HCT116 (cell line): ENCODE measurements at regions not wholly inside any gene's neighbourhood (a gene's known extent, or its start where the extent isn't known, plus 50 kb on each side); places are given as distances from the start of the nearest gene placed in this dataset.

Experiments used
- ATAC-seq: fragments of 200-7000 bp; cut with Tn5 transposase; 2 replicates; pipeline ENCODE4 v1.9.1; 2020; ENCODE audit warnings: mild to moderate bottlenecking, moderate library complexity
- BruUV-seq: library from RNA; stranded (reverse); fragments of 400-500 nt; replicated peaks from 2 replicates; lab custom pipeline; 2021; lab: Mats Ljungman, UMichigan
- CTCF ChIA-PET: fragments of 300-600 bp; sonication (Branson Sonifier 250); formaldehyde crosslinking; loops from one replicate; lab custom pipeline; 2021; ENCODE audit warnings: antibody characterized with exemption; lab: Charles Lee
- POLR2A ChIA-PET: fragments of 300-600, 350-600 bp; sonication (Branson Sonifier 250); formaldehyde crosslinking; loops from one replicate; lab custom pipeline; 2021; ENCODE audit warnings: antibody characterized with exemption; lab: Charles Lee
- RAD21 ChIA-PET, 2 experiments: fragments of 300-600 bp; sonication (Branson Sonifier 250); formaldehyde crosslinking; loops; one replicate each; lab custom pipeline; 2023; ENCODE audit warnings: low total read pairs in 2 of 2; ENCODE audit not compliant: uncharacterized antibody in 2 of 2, unreplicated experiment in 2 of 2, low non-redundant PET in 1 of 2; lab: Charles Lee
- DNase-seq: peaks from one replicate; pipeline ENCODE4 v3.0.0-alpha.2; 2010; ENCODE audit warnings: low read depth, low spot score
- H2AFZ ChIP-seq: fragments of 200-600 bp; shearing (Covaris generic), sonication (generic); 2 replicates; pipeline ENCODE4 v1.6.1; 2017; ENCODE audit warnings: low read depth, mixed run types, mixed read lengths, antibody characterized with exemption, low read length; ENCODE audit not compliant: poor library complexity, severe bottlenecking
- H3K27ac ChIP-seq: 2 replicates; pipeline ENCODE4 v1.5.1; 2012; ENCODE audit warnings: low read depth, low read length
- H3K27me3 ChIP-seq: fragments of 200-600 bp; sonication (generic); 2 replicates; pipeline ENCODE4 v1.6.1; 2016; ENCODE audit warnings: mixed run types, low read length, mixed read lengths; ENCODE audit not compliant: insufficient read depth
- H3K36me3 ChIP-seq, 2 experiments: fragments of 200-500 bp in 1 of 2; fragments of 200-600 bp in 1 of 2; sonication (Bioruptor generic) in 1 of 2; sonication (generic) in 1 of 2; 2 replicates each; pipeline versions ENCODE4 v1.5.1 to v1.6.1; 2014 to 2016; ENCODE audit warnings: low read length in 2 of 2, inconsistent platforms in 1 of 2, mixed read lengths in 1 of 2, mixed run types in 1 of 2; ENCODE audit not compliant: insufficient read depth in 2 of 2, control insufficient read depth in 1 of 2
- H3K4me1 ChIP-seq, 2 experiments: fragments of 200-600 bp in 1 of 2; sonication (generic) in 1 of 2; 2 replicates each; pipeline versions ENCODE4 v1.5.1 to v1.6.1; 2012 to 2017; ENCODE audit warnings: low read length in 2 of 2, inconsistent platforms in 1 of 2, mild to moderate bottlenecking in 1 of 2, mixed read lengths in 1 of 2, mixed run types in 1 of 2, moderate library complexity in 1 of 2; ENCODE audit not compliant: insufficient read depth in 2 of 2, control insufficient read depth in 1 of 2
- H3K4me2 ChIP-seq: fragments of 200-600 bp; sonication (generic); 2 replicates; pipeline ENCODE4 v1.6.1; 2017; ENCODE audit warnings: mixed run types, low read length, mixed read lengths
- H3K4me3 ChIP-seq, 2 experiments: fragments of 200-600 bp in 1 of 2; sonication (generic) in 1 of 2; replicated peaks in 1 of 2; 2 replicates each; pipeline ENCODE4 v1.5.1; 2011 to 2016; ENCODE audit warnings: low read length in 2 of 2, control low read depth in 1 of 2, low read depth in 1 of 2, mild to moderate bottlenecking in 1 of 2, mixed read lengths in 1 of 2, mixed run types in 1 of 2
- H3K79me2 ChIP-seq: fragments of 200-600 bp; sonication (generic); 2 replicates; pipeline ENCODE4 v1.6.1; 2017; ENCODE audit warnings: mild to moderate bottlenecking, mixed run types, low read length, moderate library complexity, mixed read lengths; ENCODE audit not compliant: insufficient read depth
- H3K9ac ChIP-seq: fragments of 200-600 bp; sonication (generic); 2 replicates; pipeline ENCODE4 v1.6.1; 2016; ENCODE audit warnings: low read length, mixed read lengths
- H3K9me2 ChIP-seq: fragments of 200-600 bp; sonication (generic), shearing (Covaris generic); 2 replicates; pipeline ENCODE4 v1.6.1; 2017; ENCODE audit warnings: mixed run types, mild to moderate bottlenecking, moderate library complexity; ENCODE audit not compliant: insufficient read depth
- H3K9me3 ChIP-seq, 2 experiments: fragments of 200-500 bp in 1 of 2; fragments of 200-600 bp in 1 of 2; sonication (Bioruptor generic) in 1 of 2; sonication (generic) in 1 of 2; 2 replicates each; pipeline ENCODE4 v1.6.1; 2014 to 2017; ENCODE audit warnings: low read length in 2 of 2, mixed read lengths in 2 of 2, inconsistent platforms in 1 of 2, low read depth in 1 of 2, mild to moderate bottlenecking in 1 of 2, mixed run types in 1 of 2, moderate library complexity in 1 of 2; ENCODE audit not compliant: control insufficient read depth in 1 of 2, insufficient read depth in 1 of 2
- H4K20me1 ChIP-seq: fragments of 200-600 bp; sonication (generic), shearing (Covaris generic); 2 replicates; pipeline ENCODE4 v1.6.1; 2017; ENCODE audit warnings: mixed run types, mild to moderate bottlenecking, moderate library complexity; ENCODE audit not compliant: insufficient read depth
- EGR1 ChIP-seq: IDR thresholded peaks from 2 replicates; pipeline ENCODE4 v1.6.1; 2012; ENCODE audit warnings: low read depth
- ELF1 ChIP-seq: IDR thresholded peaks from 2 replicates; pipeline ENCODE4 v1.6.1; 2012; ENCODE audit warnings: low read depth, borderline replicate concordance
- EZH2phosphoT487 ChIP-seq: fragments of 200-600 bp; IDR thresholded peaks from 2 replicates; pipeline ENCODE4 v1.6.1; 2018; ENCODE audit warnings: antibody characterized with exemption, borderline replicate concordance
- FOSL1 ChIP-seq: IDR thresholded peaks from 2 replicates; pipeline ENCODE4 v1.6.1; 2012; ENCODE audit warnings: low read depth
- JUND ChIP-seq: IDR thresholded peaks from 2 replicates; pipeline ENCODE4 v1.6.1; 2012
- POLR2AphosphoS5 ChIP-seq: IDR thresholded peaks from 2 replicates; pipeline ENCODE4 v1.6.1; 2011; ENCODE audit warnings: mild to moderate bottlenecking, low read depth, low read length, moderate library complexity
- YY1 ChIP-seq: IDR thresholded peaks from 2 replicates; pipeline ENCODE4 v1.6.1; 2011; ENCODE audit warnings: low read length, low read depth, moderate library complexity, mild to moderate bottlenecking; ENCODE audit not compliant: insufficient replicate concordance; ENCODE audit errors: extremely low read depth
- ZNF274 ChIP-seq: fragments of 200-500 bp; sonication (Bioruptor generic); IDR thresholded peaks from 2 replicates; pipeline ENCODE4 v1.6.1; 2014; ENCODE audit warnings: mild to moderate bottlenecking, low read depth, low read length, inconsistent platforms
- intact Hi-C: fragments of 100-400 bp; cut with micrococcal nuclease; formaldehyde crosslinking; loops from 2 replicates; pipeline ENCODE4 v1.10.0; 2022
- TF ChIP-seq, protein P1 (sequence below): IDR thresholded peaks from 2 replicates; pipeline ENCODE4 v1.6.1; 2012
- TF ChIP-seq, protein P2 (sequence below), 3 experiments: fragments of 200-600 bp in 1 of 3; sonication (generic) in 1 of 3; IDR thresholded peaks in 2 of 3; conservative IDR thresholded peaks in 1 of 3; 2 replicates each; pipeline ENCODE4 v1.5.1; 2012 to 2017; ENCODE audit warnings: low read depth in 2 of 3, low read length in 2 of 3, antibody characterized with exemption in 1 of 3, borderline replicate concordance in 1 of 3, control low read depth in 1 of 3, mild to moderate bottlenecking in 1 of 3, mixed read lengths in 1 of 3, mixed run types in 1 of 3, moderate library complexity in 1 of 3; ENCODE audit not compliant: insufficient read depth in 1 of 3
- TF ChIP-seq, protein P3 (sequence below): IDR thresholded peaks from 2 replicates; pipeline ENCODE4 v1.6.1; 2012

DNA sequence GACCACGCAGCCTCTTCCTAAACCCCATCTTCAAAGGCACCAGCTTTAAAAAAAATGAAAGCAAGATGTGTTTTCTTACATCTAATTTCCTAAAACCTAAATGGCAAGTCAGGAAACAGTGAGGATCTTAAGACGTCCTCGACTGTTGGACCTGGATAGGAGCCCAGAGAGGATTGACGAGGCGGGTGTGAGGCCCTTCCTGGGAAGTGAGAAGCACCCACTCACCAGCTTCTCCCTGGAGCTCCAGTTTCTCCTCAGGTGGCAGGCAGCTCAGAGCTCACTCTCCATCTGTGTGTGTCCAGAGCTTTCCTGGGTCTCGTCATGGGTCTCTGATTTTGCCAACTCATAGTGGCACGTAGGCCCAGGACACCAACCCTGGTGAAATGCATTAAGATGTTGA, 614.0 kb upstream of the AUTS2 start:
- H3K4me3 ChIP-seq = no peak overlapping the region
- no peaks in the 10 kb centered on the region for H3K36me3 ChIP-seq
- no peaks in the 10 kb centered on the region for H4K20me1 ChIP-seq
- peaks cover 0 to 9% of the 10 kb centered on the region in 2 experiments; a peak in 3 of 4 replicates for H3K9me3 ChIP-seq
- H3K27ac ChIP-seq = no peak overlapping the region
- no peaks in the 10 kb centered on the region for H3K79me2 ChIP-seq
- no peaks in the 10 kb centered on the region for H3K27me3 ChIP-seq
- RAD21 ChIA-PET = no interaction called here
- intact Hi-C loops = no loop called here
- POLR2A ChIA-PET = no interaction called here
- no peaks in the 10 kb centered on the region for H3K9me2 ChIP-seq
- no peak for ATAC-seq
- no peaks in the 10 kb centered on the region for H3K4me1 ChIP-seq
- CTCF ChIA-PET = no interaction called here
- no peak overlapping the region for H2AFZ ChIP-seq
- no peak overlapping the region for H3K4me2 ChIP-seq
- no peak for TF ChIP-seq YY1
- no peak for TF ChIP-seq ZNF274
- TF ChIP-seq, protein P1, sequence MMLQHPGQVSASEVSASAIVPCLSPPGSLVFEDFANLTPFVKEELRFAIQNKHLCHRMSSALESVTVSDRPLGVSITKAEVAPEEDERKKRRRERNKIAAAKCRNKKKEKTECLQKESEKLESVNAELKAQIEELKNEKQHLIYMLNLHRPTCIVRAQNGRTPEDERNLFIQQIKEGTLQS = no peak
- TF ChIP-seq EZH2phosphoT487 = no peak
- BruUV-seq = no TSS peak
- no peak overlapping the region for H3K9ac ChIP-seq
- DNase-seq = no peak

DNA sequence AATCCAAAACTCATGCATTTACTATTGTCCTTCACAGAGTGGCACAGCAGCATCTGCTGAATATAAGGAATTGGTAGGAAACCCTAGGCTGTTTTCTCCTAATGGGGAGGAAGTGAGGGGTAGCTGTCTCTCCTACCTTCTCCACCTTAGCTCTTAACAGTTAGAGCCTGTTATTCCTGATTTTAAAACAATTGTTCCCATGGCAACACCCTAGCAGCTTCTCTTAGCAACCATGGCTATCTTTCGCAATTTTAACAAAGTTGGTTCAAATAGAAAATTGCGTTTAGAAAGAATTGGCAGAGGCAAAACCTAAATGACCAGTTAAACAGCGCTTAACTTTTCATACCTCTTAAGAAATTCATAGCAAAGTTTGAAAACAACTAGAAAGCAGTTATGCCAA, 603.4 kb upstream of the AUTS2 start:
- Histone ChIP-seq H4K20me1 (no peaks in the 10 kb centered on the region), H3K9me2 (no peaks in the 10 kb centered on the region), H3K27ac (no peak overlapping the region), H3K4me3 (no peak overlapping the region), H3K9me3 (peaks cover under 1 to 23% of the 10 kb centered on the region in 2 experiments; a peak in 2 of 4 replicates), H3K79me2 (no peaks in the 10 kb centered on the region), H3K27me3 (no peaks in the 10 kb centered on the region), H3K9ac (no peak overlapping the region), H3K36me3 (no peaks in the 10 kb centered on the region), H3K4me2 (no peak overlapping the region), H3K4me1 (no peaks in the 10 kb centered on the region), H2AFZ (no peak overlapping the region)
- BruUV-seq = no TSS peak
- intact Hi-C loops = no loop called here
- ATAC-seq (no peak), DNase-seq (no peak)
- TF ChIP-seq, protein P2, sequence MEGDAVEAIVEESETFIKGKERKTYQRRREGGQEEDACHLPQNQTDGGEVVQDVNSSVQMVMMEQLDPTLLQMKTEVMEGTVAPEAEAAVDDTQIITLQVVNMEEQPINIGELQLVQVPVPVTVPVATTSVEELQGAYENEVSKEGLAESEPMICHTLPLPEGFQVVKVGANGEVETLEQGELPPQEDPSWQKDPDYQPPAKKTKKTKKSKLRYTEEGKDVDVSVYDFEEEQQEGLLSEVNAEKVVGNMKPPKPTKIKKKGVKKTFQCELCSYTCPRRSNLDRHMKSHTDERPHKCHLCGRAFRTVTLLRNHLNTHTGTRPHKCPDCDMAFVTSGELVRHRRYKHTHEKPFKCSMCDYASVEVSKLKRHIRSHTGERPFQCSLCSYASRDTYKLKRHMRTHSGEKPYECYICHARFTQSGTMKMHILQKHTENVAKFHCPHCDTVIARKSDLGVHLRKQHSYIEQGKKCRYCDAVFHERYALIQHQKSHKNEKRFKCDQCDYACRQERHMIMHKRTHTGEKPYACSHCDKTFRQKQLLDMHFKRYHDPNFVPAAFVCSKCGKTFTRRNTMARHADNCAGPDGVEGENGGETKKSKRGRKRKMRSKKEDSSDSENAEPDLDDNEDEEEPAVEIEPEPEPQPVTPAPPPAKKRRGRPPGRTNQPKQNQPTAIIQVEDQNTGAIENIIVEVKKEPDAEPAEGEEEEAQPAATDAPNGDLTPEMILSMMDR (IDR thresholded peaks at IDR 0.05 in 2 of 3, conservative IDR thresholded peaks at IDR 0.05 in 1 of 3; ENCODE audit: borderline replicate concordance in 1 of 3, insufficient read depth in 1 of 3, low read depth in 2 of 3, low read length in 2 of 3) = no peak
- TF ChIP-seq FOSL1 (no peak), POLR2AphosphoS5 (no peak), ELF1 (no peak), JUND (no peak), EGR1 (no peak)
- TF ChIP-seq, protein P3, sequence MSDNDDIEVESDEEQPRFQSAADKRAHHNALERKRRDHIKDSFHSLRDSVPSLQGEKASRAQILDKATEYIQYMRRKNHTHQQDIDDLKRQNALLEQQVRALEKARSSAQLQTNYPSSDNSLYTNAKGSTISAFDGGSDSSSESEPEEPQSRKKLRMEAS = no peak
- POLR2A ChIA-PET = no interaction called here
- CTCF ChIA-PET = no interaction called here
- RAD21 ChIA-PET = no interaction called here
